HK-2 (cell line): ENCODE measurements at regions not wholly inside any gene's neighbourhood (a gene's known extent, or its start where the extent isn't known, plus 50 kb on each side); places are given as distances from the start of the nearest gene placed in this dataset.
"Not testable (repeated sequence)": the region's sequence is repeated elsewhere in the genome, so short reads cannot be mapped to it uniquely, and the experiment has no call there.

ENCODE experiments used
- DNase-seq: peaks from one replicate; pipeline ENCODE4 v3.0.0-alpha.2; 2018; ENCODE audit not compliant: unreplicated experiment

GRCh38 chr2:225761396-225761795 is 361.9 kb downstream of the NYAP2 start:
- no peak for DNase-seq

GRCh38 chr2:225757248-225757647 is 357.7 kb downstream of the NYAP2 start:
- no peak for DNase-seq

GRCh38 chr2:225756198-225756597 is 356.7 kb downstream of the NYAP2 start:
- DNase-seq, result no peak

- no peak for DNase-seq
Observed at GRCh38 chr2:225748609-225749008, 349.1 kb downstream of the NYAP2 start.

DNA sequence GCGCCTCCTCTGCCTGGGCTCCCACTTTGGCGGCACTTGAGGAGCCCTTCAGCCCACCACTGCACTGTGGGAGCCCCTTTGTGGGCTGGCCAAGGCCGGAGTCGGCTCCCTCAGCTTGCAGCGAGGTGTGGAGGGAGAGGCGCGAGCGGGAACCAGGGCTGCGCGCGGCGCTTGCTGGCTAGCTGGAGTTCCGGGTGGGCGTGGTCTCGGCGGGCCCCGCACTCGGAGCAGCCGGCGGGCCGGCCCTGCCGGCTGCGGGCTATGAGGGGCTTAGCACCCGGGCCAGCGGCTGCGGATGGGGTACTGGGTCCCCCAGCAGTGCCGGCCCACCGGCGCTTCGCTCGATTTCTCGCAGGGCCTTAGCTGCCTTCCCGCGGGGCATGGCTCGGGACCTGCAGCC is 344.5 kb downstream of the NYAP2 start:
- not testable (repeated sequence) for DNase-seq

DNA sequence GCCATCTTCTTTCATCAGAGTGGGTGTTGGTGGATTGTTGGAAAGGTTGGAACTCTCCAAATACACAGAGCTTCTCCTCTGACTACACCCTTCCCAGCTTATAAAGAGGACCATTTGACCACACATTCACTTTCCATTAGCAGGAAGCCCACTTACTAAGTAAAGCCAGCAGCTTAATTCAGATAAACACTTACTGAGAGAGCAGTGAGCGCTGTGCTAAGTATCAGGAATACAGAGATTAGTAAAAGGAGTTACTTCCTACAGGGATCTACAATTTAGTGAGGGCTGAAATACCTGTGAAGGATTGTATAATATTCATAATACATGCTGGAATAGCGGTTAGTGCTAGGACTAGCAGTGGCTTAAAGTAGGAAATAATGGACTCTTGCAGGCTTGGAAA is 343.0 kb downstream of the NYAP2 start:
- no peak for DNase-seq

DNA sequence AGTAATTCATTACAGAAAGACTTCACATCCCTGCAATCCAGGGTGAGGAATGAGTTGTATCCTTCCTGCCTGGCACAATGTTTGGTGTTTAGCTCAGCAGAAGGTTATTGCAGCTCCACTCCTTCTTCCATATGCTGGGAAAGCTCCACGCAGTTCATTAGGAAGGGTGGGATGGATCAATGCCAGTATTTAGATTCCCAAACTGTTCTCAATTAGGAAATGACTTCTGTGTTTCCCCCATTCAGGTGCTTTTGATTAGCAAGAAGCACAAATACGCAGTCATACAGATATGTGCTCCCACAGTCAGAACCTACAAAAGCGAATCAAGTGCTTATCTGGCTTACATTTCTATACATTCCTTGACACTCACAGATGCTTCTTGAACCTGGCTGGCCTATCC is 340.6 kb downstream of the NYAP2 start:
- DNase-seq, result no peak

DNA sequence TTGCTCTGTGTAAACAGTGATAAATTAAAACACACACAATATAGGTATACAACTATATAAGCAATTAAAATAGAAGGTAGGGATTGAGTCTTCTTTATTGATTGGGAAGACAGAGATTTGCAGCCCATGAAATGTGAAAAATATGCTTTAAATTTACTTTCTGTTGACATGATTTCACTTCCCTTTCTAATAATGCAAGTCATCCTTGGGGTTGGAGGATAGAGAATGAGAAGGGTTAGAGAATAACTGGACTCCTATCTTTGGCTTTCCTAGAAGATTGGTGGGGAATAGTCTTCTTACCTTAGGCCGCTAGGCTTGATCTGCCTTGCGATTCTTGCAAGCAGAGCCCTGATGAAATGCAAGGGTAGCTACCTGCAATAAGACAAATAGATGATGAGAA is 339.8 kb downstream of the NYAP2 start:
- no peak for DNase-seq

- no peak for DNase-seq
Observed at GRCh38 chr2:225738735-225739134, 339.2 kb downstream of the NYAP2 start.

DNA sequence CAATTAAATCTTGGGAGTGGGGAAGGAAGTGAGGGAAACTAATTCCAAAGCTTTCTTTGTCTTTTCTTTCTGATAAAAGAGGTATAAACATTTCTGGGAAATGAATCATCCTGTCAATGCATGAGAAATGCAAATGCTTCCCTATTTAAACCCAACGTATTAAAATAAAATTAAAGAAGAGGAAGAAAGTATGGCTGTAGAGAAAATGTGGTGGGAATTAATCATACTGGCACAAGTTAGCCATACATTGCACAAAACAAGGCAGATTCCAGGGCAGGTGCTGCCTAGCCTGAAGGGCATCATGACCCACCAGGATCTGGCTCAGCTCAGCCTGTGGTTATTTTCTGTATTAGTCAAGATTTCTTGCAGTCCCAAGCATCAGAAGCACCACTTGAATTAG is 338.0 kb downstream of the NYAP2 start:
- no peak for DNase-seq

DNA sequence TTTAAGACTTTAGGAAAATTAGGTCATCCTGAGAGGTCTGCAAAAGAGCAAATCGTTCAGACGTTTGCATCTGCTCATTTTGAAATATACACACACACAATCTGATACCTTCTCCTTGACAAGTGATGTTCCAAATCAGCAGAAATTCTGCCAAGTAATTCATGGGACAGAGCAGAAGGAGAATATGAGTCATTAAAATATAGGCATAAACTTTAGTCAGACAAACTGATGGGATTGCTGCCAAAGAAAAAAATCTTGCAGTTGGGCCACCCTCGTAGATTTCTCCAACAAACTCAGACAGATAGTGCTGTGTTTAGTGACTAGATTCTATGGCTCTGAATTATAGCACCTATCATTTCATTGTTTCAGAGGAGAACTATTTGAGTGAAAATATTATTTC is 336.3 kb downstream of the NYAP2 start:
- no peak for DNase-seq

GRCh38 chr2:225725726-225726125 is 326.2 kb downstream of the NYAP2 start:
- DNase-seq, result no peak
